Naive thymus-derived CD4-positive, alpha-beta T cell (primary cell): ENCODE measurements at regions not wholly inside any gene's neighbourhood (a gene's known extent, or its start where the extent isn't known, plus 50 kb on each side); places are given as distances from the start of the nearest gene placed in this dataset.

Experiments
- ATAC-seq: fragments of 150-1000 bp; cut with Tn5 transposase; 2 replicates; pipeline ENCODE4 v1.10.0; 2021; ENCODE audit warnings: mild to moderate bottlenecking, moderate library complexity
- CTCF ChIA-PET: fragments of 350-600 bp; sonication (Branson Sonifier 250); formaldehyde crosslinking; loops from one replicate; lab custom pipeline; 2021; ENCODE audit warnings: antibody characterized with exemption; lab: Charles Lee
- POLR2A ChIA-PET: fragments of 350-600 bp; sonication (Branson Sonifier 250); formaldehyde crosslinking; loops from one replicate; lab custom pipeline; 2021; ENCODE audit warnings: antibody characterized with exemption, inconsistent platforms; lab: Charles Lee
- DNase-seq, 9 donors: peaks; one replicate each; pipeline versions ENCODE4 v3.0.0 to v3.0.0-alpha.2; 2020 to 2022; ENCODE audit warnings: mixed read lengths in 1 of 9
- H3K27ac ChIP-seq: one replicate; pipeline ENCODE4 v1.7.0; 2013; ENCODE audit warnings: mild to moderate bottlenecking, low read depth, low read length, moderate library complexity
- H3K27me3 ChIP-seq, 2 donors: one replicate each; pipeline ENCODE4 v1.7.0; 2013; ENCODE audit warnings: low read length in 2 of 2, mild to moderate bottlenecking in 2 of 2, moderate library complexity in 2 of 2; ENCODE audit not compliant: control insufficient read depth in 2 of 2, insufficient read depth in 2 of 2
- H3K36me3 ChIP-seq, 3 experiments: 1 replicate in 2 of 3; 2 replicates in 1 of 3; pipeline ENCODE4 v1.7.0; 2013; ENCODE audit warnings: low read length in 3 of 3, mild to moderate bottlenecking in 3 of 3, moderate library complexity in 1 of 3; ENCODE audit not compliant: insufficient read depth in 3 of 3, control insufficient read depth in 2 of 3
- H3K4me1 ChIP-seq, 2 donors: one replicate each; pipeline ENCODE4 v1.7.0; 2013; ENCODE audit warnings: low read length in 2 of 2, mild to moderate bottlenecking in 2 of 2, moderate library complexity in 1 of 2; ENCODE audit not compliant: control insufficient read depth in 2 of 2, insufficient read depth in 2 of 2
- H3K4me3 ChIP-seq: 2 replicates; pipeline ENCODE4 v1.7.0; 2013; ENCODE audit warnings: mild to moderate bottlenecking, low read length
- H3K9me3 ChIP-seq, 3 experiments: 1 replicate in 2 of 3; 2 replicates in 1 of 3; pipeline ENCODE4 v1.7.0; 2013; ENCODE audit warnings: low read length in 3 of 3; ENCODE audit not compliant: control insufficient read depth in 2 of 3
- H3K27ac Mint-ChIP-seq, 9 donors: one replicate each; pipeline ENCODE4 v1.8.0; 2020 to 2022; ENCODE audit warnings: mixed read lengths in 9 of 9, mild to moderate bottlenecking in 8 of 9, moderate library complexity in 5 of 9, inconsistent platforms in 2 of 9
- H3K27me3 Mint-ChIP-seq, 5 donors: one replicate each; pipeline ENCODE4 v1.8.0; 2021 to 2022; ENCODE audit warnings: mixed read lengths in 5 of 5, mild to moderate bottlenecking in 1 of 5
- H3K36me3 Mint-ChIP-seq, 5 donors: one replicate each; pipeline ENCODE4 v1.8.0; 2020 to 2022; ENCODE audit warnings: mixed read lengths in 5 of 5, mild to moderate bottlenecking in 3 of 5, inconsistent platforms in 1 of 5
- H3K4me1 Mint-ChIP-seq, 7 donors: one replicate each; pipeline ENCODE4 v1.8.0; 2020 to 2022; ENCODE audit warnings: mixed read lengths in 7 of 7, mild to moderate bottlenecking in 3 of 7, inconsistent platforms in 1 of 7
- H3K4me3 Mint-ChIP-seq, 10 donors: one replicate each; pipeline ENCODE4 v1.8.0; 2020 to 2022; ENCODE audit warnings: mild to moderate bottlenecking in 10 of 10, mixed read lengths in 10 of 10, moderate library complexity in 6 of 10, inconsistent platforms in 2 of 10
- H3K9me3 Mint-ChIP-seq, 11 donors: one replicate each; pipeline ENCODE4 v1.8.0; 2020 to 2022; ENCODE audit warnings: mixed read lengths in 11 of 11, mild to moderate bottlenecking in 4 of 11, inconsistent platforms in 1 of 11, moderate library complexity in 1 of 11
- intact Hi-C, 2 donors: fragments of 100-400 bp; cut with micrococcal nuclease; formaldehyde crosslinking; loops; one replicate each; pipeline ENCODE4 v1.15.1; 2023

DNA sequence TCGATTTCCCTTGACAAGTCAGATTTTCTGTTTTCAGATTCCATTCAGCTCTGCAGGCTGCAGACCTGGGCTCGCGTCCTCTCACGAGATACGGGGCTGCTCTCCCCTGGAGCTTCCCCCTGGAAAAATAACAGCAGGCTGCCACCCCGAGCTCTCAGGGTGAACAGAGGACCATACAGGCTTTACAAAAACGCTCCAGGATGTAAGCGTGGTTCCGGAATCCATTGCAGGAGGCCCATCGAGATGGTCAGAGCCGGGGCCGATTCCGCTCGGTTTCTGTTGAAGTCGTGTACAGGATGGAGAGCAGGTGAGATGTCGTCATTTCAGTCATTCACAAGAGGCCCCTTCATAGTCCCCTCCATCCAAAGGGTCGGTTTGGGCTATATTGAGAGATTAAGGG, 297.7 kb upstream of the IRX4 start:
- no peak for ATAC-seq

DNA sequence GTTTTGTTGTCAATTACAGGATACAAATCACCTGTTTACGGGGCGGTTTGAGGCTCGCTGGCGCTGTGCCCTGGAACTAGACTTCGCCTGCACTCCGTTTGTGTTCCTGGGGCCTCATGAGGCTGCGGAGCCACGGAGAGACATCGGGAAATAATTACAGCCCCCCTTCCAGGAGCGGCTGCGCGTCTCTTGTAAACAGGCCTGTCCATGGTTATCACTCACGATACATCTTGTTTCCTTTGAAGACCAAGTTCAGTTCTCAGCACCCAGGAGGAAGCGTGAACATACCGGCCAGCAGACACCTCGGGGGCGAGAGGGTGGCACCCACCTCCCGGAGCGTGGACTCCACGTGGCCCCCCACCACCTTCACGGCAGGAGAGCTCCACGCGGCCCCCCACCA, 297.1 kb upstream of the IRX4 start:
- H3K27ac Mint-ChIP-seq, result no peak overlapping the region

More for the DNA sequence above, 297.7 kb upstream of the IRX4 start:
- Mint-ChIP-seq H3K27me3 (peaks cover 0 to 23% (median 13%) of the 10 kb centered on the region in 5 donors), H3K4me3 (no peak overlapping the region), H3K36me3 (no peaks in the 10 kb centered on the region), H3K4me1 (peaks cover 0 to 3% (median 0%) of the 10 kb centered on the region in 7 donors), H3K9me3 (no peaks in the 10 kb centered on the region), H3K27ac (no peak overlapping the region)
- intact Hi-C loops, result no loop called here
- ChIA-PET CTCF (no interaction called here), POLR2A (no interaction called here)
- no peak for DNase-seq
- H3K27me3 ChIP-seq, result no peaks in the 10 kb centered on the region
- no peaks in the 10 kb centered on the region for H3K4me1 ChIP-seq
- no peak overlapping the region for H3K27ac ChIP-seq
- H3K4me3 ChIP-seq, result no peak overlapping the region
- no peaks in the 10 kb centered on the region for H3K36me3 ChIP-seq
- no peaks in the 10 kb centered on the region for H3K9me3 ChIP-seq

DNA sequence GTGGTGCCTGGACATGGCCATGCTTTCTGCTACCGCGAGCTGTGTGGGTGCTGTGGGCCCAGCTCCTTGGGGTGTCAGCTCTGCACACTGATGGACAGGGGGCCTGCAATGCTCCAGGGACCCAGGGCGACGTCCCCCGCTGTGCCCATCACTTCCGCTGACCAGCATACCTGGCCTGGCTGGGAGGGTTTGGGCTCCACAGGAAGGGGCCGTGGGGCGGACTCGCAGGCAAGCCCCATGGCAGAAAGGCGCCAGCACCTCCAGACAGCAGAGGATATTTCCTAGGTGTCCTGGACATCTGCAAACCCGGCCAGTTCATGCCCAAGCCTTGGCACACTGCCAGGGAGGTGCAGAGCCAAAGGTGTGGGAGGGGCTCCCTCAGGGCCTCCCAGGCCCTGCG, 295.8 kb upstream of the IRX4 start:
- ChIA-PET POLR2A (no interaction called here), CTCF (no interaction called here)
- Histone ChIP-seq H3K36me3 (no peaks in the 10 kb centered on the region), H3K9me3 (no peaks in the 10 kb centered on the region), H3K27me3 (no peaks in the 10 kb centered on the region), H3K4me3 (no peak overlapping the region), H3K27ac (no peak overlapping the region), H3K4me1 (no peaks in the 10 kb centered on the region)
- H3K27me3 Mint-ChIP-seq, result peaks cover 2 to 19% (median 5%) of the 10 kb centered on the region in 5 donors
- no peaks in the 10 kb centered on the region for H3K9me3 Mint-ChIP-seq
- ATAC-seq (peak; percentile 14), DNase-seq (no peak)
- no peaks in the 10 kb centered on the region for H3K36me3 Mint-ChIP-seq
- no peak overlapping the region for H3K27ac Mint-ChIP-seq
- intact Hi-C loops, result no loop called here
- H3K4me1 Mint-ChIP-seq, result no peaks in the 10 kb centered on the region
- H3K4me3 Mint-ChIP-seq, result no peak overlapping the region

More for the DNA sequence above, 297.1 kb upstream of the IRX4 start:
- intact Hi-C loops, result no loop called here
- no peaks in the 10 kb centered on the region for H3K36me3 ChIP-seq
- Mint-ChIP-seq H3K4me3 (no peak overlapping the region), H3K27me3 (peaks cover 0 to 23% (median 13%) of the 10 kb centered on the region in 5 donors), H3K9me3 (no peaks in the 10 kb centered on the region), H3K36me3 (no peaks in the 10 kb centered on the region), H3K4me1 (peaks cover 0 to 3% (median 0%) of the 10 kb centered on the region in 7 donors)
- H3K4me3 ChIP-seq, result no peak overlapping the region
- ATAC-seq, result no peak
- no peaks in the 10 kb centered on the region for H3K4me1 ChIP-seq
- no peak overlapping the region for H3K27ac ChIP-seq
- no peaks in the 10 kb centered on the region for H3K27me3 ChIP-seq
- CTCF ChIA-PET, result no interaction called here
- DNase-seq, result no peak
- H3K9me3 ChIP-seq, result no peaks in the 10 kb centered on the region
- POLR2A ChIA-PET, result no interaction called here

DNA sequence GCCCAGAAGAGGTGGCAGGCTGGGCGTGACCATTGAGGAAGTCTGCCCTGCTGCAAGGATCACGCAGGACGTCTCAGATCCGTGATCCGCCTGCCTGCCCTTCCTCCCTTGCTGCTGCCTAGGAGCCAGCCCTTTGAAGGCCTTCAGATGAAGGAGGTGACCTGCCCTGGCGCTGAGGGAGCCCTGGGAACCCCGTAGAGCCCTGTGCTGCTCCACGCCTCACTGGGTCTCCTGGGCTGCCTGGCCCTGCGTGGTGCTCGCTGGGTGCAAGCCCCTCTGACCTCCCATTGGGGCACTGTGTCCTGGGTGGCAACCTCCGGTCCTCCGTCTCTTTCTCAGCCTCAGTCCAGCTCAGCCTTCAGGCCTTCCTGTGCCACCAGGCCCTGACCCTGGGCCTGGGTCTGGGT, 295.3 kb upstream of the IRX4 start:
- no peak overlapping the region for H3K4me3 Mint-ChIP-seq
- no peak for DNase-seq
- H3K27me3 ChIP-seq, result no peaks in the 10 kb centered on the region
- H3K27ac Mint-ChIP-seq, result no peak overlapping the region
- H3K36me3 Mint-ChIP-seq, result no peaks in the 10 kb centered on the region
- ChIA-PET POLR2A (no interaction called here), CTCF (no interaction called here)
- H3K27ac ChIP-seq, result no peak overlapping the region
- H3K27me3 Mint-ChIP-seq, result peaks cover 5 to 23% (median 8%) of the 10 kb centered on the region in 5 donors
- ATAC-seq, result peak; percentile 12
- no peaks in the 10 kb centered on the region for H3K9me3 ChIP-seq
- H3K4me1 Mint-ChIP-seq, result no peaks in the 10 kb centered on the region
- H3K36me3 ChIP-seq, result no peaks in the 10 kb centered on the region
- H3K9me3 Mint-ChIP-seq, result no peaks in the 10 kb centered on the region
- H3K4me1 ChIP-seq, result no peaks in the 10 kb centered on the region
- intact Hi-C loops, result no loop called here
- no peak overlapping the region for H3K4me3 ChIP-seq

DNA sequence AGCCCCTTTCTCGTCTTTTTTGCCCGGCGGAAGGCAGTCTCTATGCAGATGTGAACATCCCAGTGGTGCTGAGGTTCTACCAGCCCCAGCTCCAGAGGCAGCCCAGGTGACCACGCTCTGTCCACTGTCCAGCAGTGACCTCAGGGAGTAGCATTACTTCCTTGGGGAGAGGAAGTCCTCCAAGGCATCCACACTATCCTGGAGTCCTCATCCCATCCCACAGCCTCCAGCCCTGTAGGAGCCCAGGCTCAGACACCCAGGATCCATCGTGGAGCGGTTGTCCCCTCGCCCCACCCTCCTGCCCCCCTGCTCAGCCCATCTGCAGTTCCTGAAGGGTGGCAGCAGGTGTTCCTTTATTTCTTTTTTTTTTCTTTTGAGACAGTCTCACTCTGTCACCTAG, 294.5 kb upstream of the IRX4 start:
- no peak for DNase-seq
- ChIA-PET POLR2A (no interaction called here), CTCF (no interaction called here)
- peaks cover 5 to 31% (median 6%) of the 10 kb centered on the region in 5 donors for H3K27me3 Mint-ChIP-seq
- no peaks in the 10 kb centered on the region for H3K27me3 ChIP-seq
- no peaks in the 10 kb centered on the region for H3K36me3 Mint-ChIP-seq
- no peaks in the 10 kb centered on the region for H3K36me3 ChIP-seq
- H3K9me3 ChIP-seq, result no peaks in the 10 kb centered on the region
- ATAC-seq, result no peak
- intact Hi-C loops, result no loop called here
- no peak overlapping the region for H3K27ac ChIP-seq
- H3K9me3 Mint-ChIP-seq, result no peaks in the 10 kb centered on the region
- no peaks in the 10 kb centered on the region for H3K4me1 Mint-ChIP-seq
- no peak overlapping the region for H3K27ac Mint-ChIP-seq
- no peak overlapping the region for H3K4me3 ChIP-seq
- no peaks in the 10 kb centered on the region for H3K4me1 ChIP-seq
- H3K4me3 Mint-ChIP-seq, result no peak overlapping the region

DNA sequence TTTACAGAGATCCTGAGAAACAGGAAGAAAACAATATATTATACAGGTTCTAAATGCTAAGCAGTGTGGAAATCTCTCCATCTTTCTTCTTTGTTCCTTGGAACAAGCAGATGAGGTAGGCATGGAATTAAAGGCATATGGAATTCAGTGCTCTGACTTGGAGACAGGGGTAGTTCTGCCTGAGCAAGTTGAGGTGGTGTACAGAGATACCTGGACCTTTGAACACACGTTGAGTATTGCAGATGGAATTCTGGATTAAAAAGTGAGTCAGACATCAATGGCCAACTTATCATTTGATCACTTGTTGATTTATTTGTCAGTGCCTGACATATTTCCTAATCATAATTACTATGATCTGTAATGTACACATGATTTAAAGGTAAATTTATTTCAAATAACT, 293.9 kb upstream of the IRX4 start:
- no peak for ATAC-seq
- no peaks in the 10 kb centered on the region for H3K9me3 ChIP-seq
- peaks cover 5 to 36% (median 6%) of the 10 kb centered on the region in 5 donors for H3K27me3 Mint-ChIP-seq

DNA sequence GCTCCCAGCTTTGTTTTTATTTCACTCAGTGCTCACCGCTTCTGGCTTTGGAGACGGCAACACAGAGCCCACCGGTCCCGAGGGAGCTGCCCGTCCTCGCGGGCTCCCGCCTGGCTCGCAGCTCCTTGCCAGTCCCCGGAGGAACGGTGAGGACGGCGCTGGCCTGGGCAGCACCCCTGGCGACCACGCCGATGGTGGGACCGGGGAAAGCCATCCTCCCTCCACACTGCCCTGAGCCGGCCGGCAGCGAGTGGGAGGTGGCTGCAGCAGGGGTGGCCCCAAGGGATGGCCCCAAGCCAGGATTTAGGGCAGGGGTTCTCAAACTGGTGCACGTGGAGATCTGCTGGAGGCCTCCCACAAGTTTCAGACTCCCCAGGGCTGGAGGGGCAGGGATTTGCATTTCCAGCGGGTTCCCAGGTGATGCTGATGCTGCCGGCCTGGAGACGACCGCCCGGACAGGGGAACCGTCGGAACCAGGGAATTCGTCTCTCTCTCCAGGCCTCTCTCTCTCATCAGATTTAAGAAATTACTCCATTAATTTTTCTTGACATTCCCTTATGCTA, 293.2 kb upstream of the IRX4 start:
- intact Hi-C loops, result no loop called here
- Mint-ChIP-seq H3K36me3 (no peaks in the 10 kb centered on the region), H3K4me1 (no peaks in the 10 kb centered on the region), H3K27me3 (peaks cover 5 to 29% (median 6%) of the 10 kb centered on the region in 5 donors), H3K4me3 (no peak overlapping the region), H3K9me3 (no peaks in the 10 kb centered on the region), H3K27ac (no peak overlapping the region)
- ChIA-PET POLR2A (no interaction called here), CTCF (no interaction called here)
- Histone ChIP-seq H3K36me3 (no peaks in the 10 kb centered on the region), H3K27ac (no peak overlapping the region), H3K4me3 (no peak overlapping the region), H3K4me1 (no peaks in the 10 kb centered on the region), H3K27me3 (no peaks in the 10 kb centered on the region), H3K9me3 (no peaks in the 10 kb centered on the region)
- DNase-seq (no peak), ATAC-seq (no peak)

More for the DNA sequence above, 293.9 kb upstream of the IRX4 start:
- H3K4me3 Mint-ChIP-seq, result no peak overlapping the region
- no peaks in the 10 kb centered on the region for H3K27me3 ChIP-seq
- no peaks in the 10 kb centered on the region for H3K36me3 Mint-ChIP-seq
- no peaks in the 10 kb centered on the region for H3K4me1 ChIP-seq
- ChIA-PET POLR2A (no interaction called here), CTCF (no interaction called here)
- no peak for DNase-seq
- H3K27ac ChIP-seq, result no peak overlapping the region
- H3K4me3 ChIP-seq, result no peak overlapping the region
- H3K4me1 Mint-ChIP-seq, result no peaks in the 10 kb centered on the region
- H3K9me3 Mint-ChIP-seq, result no peaks in the 10 kb centered on the region
- H3K36me3 ChIP-seq, result no peaks in the 10 kb centered on the region
- intact Hi-C loops, result no loop called here
- H3K27ac Mint-ChIP-seq, result no peak overlapping the region
